CD4-positive, alpha-beta T cell treated with Interleukin-6 at 100 ng/mL for 8 hours (primary cell): ENCODE measurements at regions not wholly inside any gene's neighbourhood (a gene's known extent, or its start where the extent isn't known, plus 50 kb on each side); places are given as distances from the start of the nearest gene placed in this dataset.
"Not testable (repeated sequence)": the region's sequence is repeated elsewhere in the genome, so short reads cannot be mapped to it uniquely, and the experiment has no call there.

Experiments
- DNase-seq: peaks from one replicate; pipeline ENCODE4 v3.0.0-alpha.2; 2020; ENCODE audit warnings: mixed read lengths, low spot score

GRCh38 chr16:60271025-60271771, 1537.1 kb upstream of the GOT2 start:
- no peak for DNase-seq

DNA sequence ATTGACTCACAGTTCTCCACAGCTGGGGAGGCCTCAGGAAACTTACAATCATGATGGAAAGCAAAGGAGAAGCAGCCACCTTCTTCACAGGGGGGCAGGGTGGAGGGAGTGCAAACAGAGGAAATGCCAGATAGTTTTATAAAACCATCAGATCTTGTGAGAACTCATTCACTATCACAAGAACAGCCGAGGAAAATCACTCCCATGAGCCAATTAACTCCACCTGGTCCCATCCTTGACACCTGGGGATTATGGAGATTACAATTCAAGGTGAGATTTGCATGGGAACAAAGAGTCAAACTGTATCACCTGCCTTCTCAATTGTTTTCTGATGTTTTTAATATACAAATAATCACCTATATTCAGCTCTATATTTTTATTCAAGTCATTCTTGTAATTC, 1527.3 kb upstream of the GOT2 start:
- DNase-seq = no peak

- no peak for DNase-seq
Measured at GRCh38 chr16:60259956-60260355, 1525.8 kb upstream of the GOT2 start.

DNA sequence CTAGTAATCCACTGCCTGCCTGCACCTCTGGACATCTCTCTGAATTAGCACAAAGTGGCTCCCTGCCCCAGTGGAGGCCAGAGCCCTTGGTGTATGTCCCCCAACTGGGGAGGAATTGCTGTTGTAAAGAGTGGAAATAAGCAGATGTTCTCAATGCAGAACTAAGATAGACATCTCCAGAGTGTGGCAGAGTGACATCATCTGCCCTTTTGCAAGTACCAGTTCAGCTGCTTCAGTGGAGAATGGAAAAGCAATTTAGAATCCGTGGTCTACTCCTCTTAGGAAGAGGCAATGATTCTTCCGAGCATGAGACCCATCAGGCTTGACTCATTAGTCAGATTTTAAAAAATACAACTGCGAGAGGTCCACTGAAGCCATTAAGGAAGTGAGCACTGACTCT, 1512.0 kb upstream of the GOT2 start:
- no peak for DNase-seq

- no peak for DNase-seq
Measured at GRCh38 chr16:60241671-60242070, 1507.6 kb upstream of the GOT2 start.

- DNase-seq = no peak
Measured at GRCh38 chr16:60230666-60231065, 1496.5 kb upstream of the GOT2 start.

DNA sequence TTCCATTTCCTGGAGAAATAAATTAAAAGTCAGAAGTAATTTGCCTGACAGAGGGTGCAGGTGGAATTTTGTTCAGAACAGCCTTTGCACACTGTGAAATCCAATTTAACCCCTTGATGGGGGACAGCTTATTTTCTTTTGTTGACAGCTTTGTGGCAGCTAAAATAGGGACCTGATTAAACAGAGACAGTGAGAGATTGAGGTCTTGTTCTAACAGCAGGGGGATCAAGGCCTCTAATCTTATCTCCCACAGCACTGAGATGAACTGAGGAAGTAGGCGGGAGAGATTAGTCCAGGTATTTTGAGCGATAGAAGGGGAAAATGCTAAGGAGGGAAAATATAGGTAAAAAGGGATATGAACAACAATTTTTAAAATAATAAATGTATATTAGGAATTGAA, 1491.4 kb upstream of the GOT2 start:
- no peak for DNase-seq

GRCh38 chr16:60217787-60218186, 1483.7 kb upstream of the GOT2 start:
- DNase-seq = no peak

GRCh38 chr16:60214311-60214710, 1480.2 kb upstream of the GOT2 start:
- no peak for DNase-seq

DNA sequence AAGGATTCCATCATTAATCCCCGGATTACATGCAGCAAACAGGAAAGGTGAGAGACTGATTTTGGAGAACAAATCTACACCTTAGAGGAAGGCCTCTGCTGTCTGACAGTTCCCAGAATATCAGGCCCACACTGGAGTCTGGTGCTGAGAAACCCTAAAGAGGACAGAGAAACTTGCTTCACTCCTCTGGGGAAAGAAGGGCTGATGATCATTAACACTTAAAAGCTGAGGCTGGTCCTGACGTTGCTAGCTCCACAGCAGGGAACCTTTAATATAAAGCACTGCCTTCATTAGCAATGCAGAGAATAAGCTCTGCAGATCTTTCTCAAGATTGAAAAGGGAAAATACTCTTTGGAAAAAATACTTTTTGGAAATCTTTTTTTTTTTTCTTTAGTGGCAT, 1472.4 kb upstream of the GOT2 start:
- no peak for DNase-seq

- no peak for DNase-seq
Measured at GRCh38 chr16:60204181-60204580, 1470.1 kb upstream of the GOT2 start.

- DNase-seq = no peak
Measured at GRCh38 chr16:60203525-60204124, 1469.5 kb upstream of the GOT2 start.

- DNase-seq = not testable (repeated sequence)
Measured at GRCh38 chr16:60200729-60201128, 1466.6 kb upstream of the GOT2 start.

- no peak for DNase-seq
Measured at GRCh38 chr16:60200161-60200560, 1466.0 kb upstream of the GOT2 start.

DNA sequence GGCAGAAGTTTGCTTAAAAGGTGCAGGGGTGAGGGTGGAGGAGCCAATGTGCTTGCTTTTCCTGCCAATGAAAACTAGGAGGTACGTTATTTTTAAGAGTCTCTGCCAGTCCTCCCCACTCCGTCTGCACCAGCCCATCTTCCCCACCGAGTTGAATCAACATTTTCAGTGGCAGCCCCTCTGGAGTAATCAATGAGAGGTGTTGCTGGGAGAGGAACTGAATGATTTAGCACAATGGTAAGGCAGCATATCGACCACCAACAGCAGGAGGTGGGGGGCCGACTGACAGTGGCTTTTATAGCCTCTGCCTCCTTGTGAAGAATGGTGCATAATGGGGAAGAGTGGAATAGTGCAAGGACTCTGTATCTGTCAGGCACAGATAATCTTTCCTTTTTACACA, 1465.0 kb upstream of the GOT2 start:
- no peak for DNase-seq

DNA sequence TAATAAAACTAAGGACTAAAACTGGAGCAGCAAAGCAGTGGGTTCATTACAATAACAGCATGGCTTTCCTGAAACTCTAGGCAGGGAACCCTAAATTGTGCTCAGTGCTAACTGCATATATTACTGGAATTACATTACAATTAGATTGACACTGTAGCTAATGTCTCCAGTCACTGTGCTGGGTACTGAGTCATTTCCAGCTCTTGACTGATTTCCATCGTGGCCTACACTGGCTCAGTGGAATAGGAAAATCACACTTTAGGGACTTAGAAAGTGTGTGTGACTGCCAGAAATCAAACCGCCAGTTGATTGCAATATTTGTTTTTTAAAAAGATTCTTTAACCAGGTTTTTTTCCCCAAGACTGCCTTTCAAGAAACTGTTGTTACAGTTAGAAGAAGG, 1447.4 kb upstream of the GOT2 start:
- no peak for DNase-seq

- DNase-seq = no peak
Measured at GRCh38 chr16:60180609-60181008, 1446.5 kb upstream of the GOT2 start.

- no peak for DNase-seq
Measured at GRCh38 chr16:60170196-60170595, 1436.1 kb upstream of the GOT2 start.

GRCh38 chr16:60166111-60166510, 1432.0 kb upstream of the GOT2 start:
- no peak for DNase-seq

GRCh38 chr16:60151987-60152386, 1417.9 kb upstream of the GOT2 start:
- DNase-seq = no peak

GRCh38 chr16:60150907-60151306, 1416.8 kb upstream of the GOT2 start:
- DNase-seq = no peak

DNA sequence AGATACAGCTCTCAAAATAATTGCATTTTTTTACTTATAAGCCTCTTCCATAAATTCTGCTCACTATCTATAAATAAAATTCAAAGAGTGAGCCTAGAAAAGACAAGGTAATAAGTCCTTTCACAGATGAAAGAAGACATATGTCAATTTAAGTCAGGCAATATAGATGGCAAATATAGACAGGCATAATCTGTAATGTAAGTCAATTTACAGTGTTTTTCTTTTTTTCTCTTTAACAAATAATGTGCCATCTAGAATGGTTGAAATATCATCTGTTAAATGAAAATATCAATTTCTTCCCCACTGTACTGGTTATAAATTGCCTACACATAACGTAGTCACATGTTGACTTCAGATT, 1409.2 kb upstream of the GOT2 start:
- no peak for DNase-seq

GRCh38 chr16:60142619-60143347, 1408.7 kb upstream of the GOT2 start:
- no peak for DNase-seq
